Glutamatergic neuron (in vitro differentiated cells): ENCODE measurements at regions not wholly inside any gene's neighbourhood (a gene's known extent, or its start where the extent isn't known, plus 50 kb on each side); places are given as distances from the start of the nearest gene placed in this dataset.
"Not testable (repeated sequence)": the region's sequence is repeated elsewhere in the genome, so short reads cannot be mapped to it uniquely, and the experiment has no call there.

Source experiments
- DNase-seq: peaks from one replicate; pipeline ENCODE4 v3.0.0; 2022
- H3K27ac Mint-ChIP-seq: one replicate; pipeline ENCODE4 v1.8.0; 2020; ENCODE audit warnings: mild to moderate bottlenecking, mixed read lengths, inconsistent platforms; ENCODE audit not compliant: unreplicated experiment
- H3K27me3 Mint-ChIP-seq: one replicate; pipeline ENCODE4 v1.8.0; 2020; ENCODE audit warnings: mild to moderate bottlenecking, moderate library complexity, mixed read lengths, inconsistent platforms; ENCODE audit not compliant: unreplicated experiment
- H3K36me3 Mint-ChIP-seq: one replicate; pipeline ENCODE4 v1.8.0; 2020; ENCODE audit warnings: mild to moderate bottlenecking, mixed read lengths, inconsistent platforms; ENCODE audit not compliant: unreplicated experiment
- H3K4me1 Mint-ChIP-seq: one replicate; pipeline ENCODE4 v1.8.0; 2020; ENCODE audit warnings: mild to moderate bottlenecking, low read depth, mixed read lengths, inconsistent platforms; ENCODE audit not compliant: unreplicated experiment
- H3K4me3 Mint-ChIP-seq: one replicate; pipeline ENCODE4 v1.8.0; 2020; ENCODE audit warnings: mild to moderate bottlenecking, mixed read lengths, inconsistent platforms; ENCODE audit not compliant: unreplicated experiment
- H3K9me3 Mint-ChIP-seq: one replicate; pipeline ENCODE4 v1.8.0; 2020; ENCODE audit warnings: mild to moderate bottlenecking, moderate library complexity, mixed read lengths, inconsistent platforms; ENCODE audit not compliant: unreplicated experiment
- TF ChIP-seq, protein P1 (sequence below): fragments of 200-600 bp; sonication (generic); IDR thresholded peaks from one replicate; pipeline ENCODE4 v1.5.0; 2021; ENCODE audit not compliant: partially characterized antibody, unreplicated experiment

- no peak overlapping the region for H3K4me3 Mint-ChIP-seq
- TF ChIP-seq, protein P1, sequence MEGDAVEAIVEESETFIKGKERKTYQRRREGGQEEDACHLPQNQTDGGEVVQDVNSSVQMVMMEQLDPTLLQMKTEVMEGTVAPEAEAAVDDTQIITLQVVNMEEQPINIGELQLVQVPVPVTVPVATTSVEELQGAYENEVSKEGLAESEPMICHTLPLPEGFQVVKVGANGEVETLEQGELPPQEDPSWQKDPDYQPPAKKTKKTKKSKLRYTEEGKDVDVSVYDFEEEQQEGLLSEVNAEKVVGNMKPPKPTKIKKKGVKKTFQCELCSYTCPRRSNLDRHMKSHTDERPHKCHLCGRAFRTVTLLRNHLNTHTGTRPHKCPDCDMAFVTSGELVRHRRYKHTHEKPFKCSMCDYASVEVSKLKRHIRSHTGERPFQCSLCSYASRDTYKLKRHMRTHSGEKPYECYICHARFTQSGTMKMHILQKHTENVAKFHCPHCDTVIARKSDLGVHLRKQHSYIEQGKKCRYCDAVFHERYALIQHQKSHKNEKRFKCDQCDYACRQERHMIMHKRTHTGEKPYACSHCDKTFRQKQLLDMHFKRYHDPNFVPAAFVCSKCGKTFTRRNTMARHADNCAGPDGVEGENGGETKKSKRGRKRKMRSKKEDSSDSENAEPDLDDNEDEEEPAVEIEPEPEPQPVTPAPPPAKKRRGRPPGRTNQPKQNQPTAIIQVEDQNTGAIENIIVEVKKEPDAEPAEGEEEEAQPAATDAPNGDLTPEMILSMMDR = no peak
- no peak for DNase-seq
- no peaks in the 10 kb centered on the region for H3K36me3 Mint-ChIP-seq
- H3K9me3 Mint-ChIP-seq = no peaks in the 10 kb centered on the region
- no peaks in the 10 kb centered on the region for H3K4me1 Mint-ChIP-seq
- H3K27me3 Mint-ChIP-seq = no peaks in the 10 kb centered on the region
- H3K27ac Mint-ChIP-seq = no peak overlapping the region
These were observed 84.5 kb upstream of the SEMA3C start for GRCh38 chr7:81003326-81003725.

GRCh38 chr7:81002421-81002820 lies 83.6 kb upstream of the SEMA3C start:
- Mint-ChIP-seq H3K27me3 (no peaks in the 10 kb centered on the region), H3K27ac (no peak overlapping the region), H3K36me3 (no peaks in the 10 kb centered on the region), H3K9me3 (no peaks in the 10 kb centered on the region), H3K4me3 (no peak overlapping the region), H3K4me1 (no peaks in the 10 kb centered on the region)
- TF ChIP-seq, protein P1 = no peak
- no peak for DNase-seq

DNA sequence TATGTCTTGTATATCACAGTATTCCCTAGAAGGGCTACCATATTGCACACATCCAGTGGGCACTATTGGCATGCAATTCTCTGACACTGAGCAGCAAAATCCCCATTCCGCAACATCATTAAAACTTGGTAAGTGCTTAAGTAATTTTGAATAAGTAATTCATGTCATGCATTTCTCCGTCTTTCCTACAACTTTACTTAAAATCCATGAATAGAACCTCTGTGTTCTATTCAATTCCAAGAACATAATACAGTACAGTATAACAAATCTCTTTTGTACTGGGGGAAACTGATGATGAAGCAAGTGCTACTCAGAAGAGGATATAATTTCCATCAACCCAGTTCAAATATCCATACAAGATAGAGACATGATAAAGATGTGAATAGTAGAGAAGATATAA lies 80.9 kb upstream of the SEMA3C start:
- no peaks in the 10 kb centered on the region for H3K4me1 Mint-ChIP-seq
- TF ChIP-seq, protein P1 = no peak
- no peak overlapping the region for H3K4me3 Mint-ChIP-seq
- DNase-seq = no peak
- no peaks in the 10 kb centered on the region for H3K27me3 Mint-ChIP-seq
- no peaks in the 10 kb centered on the region for H3K9me3 Mint-ChIP-seq
- H3K27ac Mint-ChIP-seq = no peak overlapping the region
- no peaks in the 10 kb centered on the region for H3K36me3 Mint-ChIP-seq

GRCh38 chr7:80999100-80999499 lies 80.2 kb upstream of the SEMA3C start:
- no peak for DNase-seq
- TF ChIP-seq, protein P1 = no peak
- H3K27me3 Mint-ChIP-seq = no peaks in the 10 kb centered on the region
- no peak overlapping the region for H3K4me3 Mint-ChIP-seq
- no peaks in the 10 kb centered on the region for H3K36me3 Mint-ChIP-seq
- no peaks in the 10 kb centered on the region for H3K9me3 Mint-ChIP-seq
- H3K27ac Mint-ChIP-seq = no peak overlapping the region
- H3K4me1 Mint-ChIP-seq = no peaks in the 10 kb centered on the region

- TF ChIP-seq, protein P1 = no peak
- Mint-ChIP-seq H3K4me3 (no peak overlapping the region), H3K36me3 (no peaks in the 10 kb centered on the region), H3K4me1 (no peaks in the 10 kb centered on the region), H3K9me3 (no peaks in the 10 kb centered on the region), H3K27ac (no peak overlapping the region), H3K27me3 (no peaks in the 10 kb centered on the region)
- no peak for DNase-seq
These were observed 79.0 kb upstream of the SEMA3C start for GRCh38 chr7:80997841-80998240.

- H3K27me3 Mint-ChIP-seq, H3K27ac Mint-ChIP-seq, H3K4me1 Mint-ChIP-seq, H3K36me3 Mint-ChIP-seq, DNase-seq, H3K9me3 Mint-ChIP-seq, H3K4me3 Mint-ChIP-seq: not testable (repeated sequence)
These were observed 77.4 kb upstream of the SEMA3C start for GRCh38 chr7:80996236-80996635.
